SU-DHL-6 (cell line): ENCODE measurements at regions not wholly inside any gene's neighbourhood (a gene's known extent, or its start where the extent isn't known, plus 50 kb on each side); places are given as distances from the start of the nearest gene placed in this dataset.

Source experiments
- CTCF ChIP-seq: fragments of 200-600 bp; sonication (generic); IDR thresholded peaks from one replicate; pipeline ENCODE4 v1.5.1; 2017; ENCODE audit warnings: antibody characterized with exemption, mild to moderate bottlenecking, low read length, moderate library complexity; ENCODE audit not compliant: insufficient read depth, poor library complexity, severe bottlenecking
- EZH2phosphoT487 ChIP-seq: fragments of 200-600 bp; sonication (generic), shearing (Covaris generic); conservative IDR thresholded peaks from 2 replicates; pipeline ENCODE4 v1.6.1; 2018; ENCODE audit warnings: mild to moderate bottlenecking, antibody characterized with exemption, low read length, moderate library complexity, mixed read lengths

- TF ChIP-seq CTCF (no peak), EZH2phosphoT487 (no peak)
Observed at GRCh38 chr3:182233957-182234356, 522.2 kb downstream of the SOX2 start.
